Stimulated activated memory B cell treated with anti-CD40 and anti-IgM and Interleukin-4, amounts not matched to agents 10 μg/mL and 1 μg/mL and 100 μg/mL, for 72 hours (primary cell): ENCODE measurements at regions not wholly inside any gene's neighbourhood (a gene's known extent, or its start where the extent isn't known, plus 50 kb on each side); places are given as distances from the start of the nearest gene placed in this dataset.

Experiments
- ATAC-seq: fragments of 150-1000 bp; cut with Tn5 transposase; 2 replicates; pipeline ENCODE4 v1.10.0; 2021
- H3K27ac Mint-ChIP-seq: one replicate; pipeline ENCODE4 v1.8.0; 2022; ENCODE audit warnings: mild to moderate bottlenecking, mixed read lengths
- H3K27me3 Mint-ChIP-seq: one replicate; pipeline ENCODE4 v1.8.0; 2022; ENCODE audit warnings: mixed read lengths
- H3K36me3 Mint-ChIP-seq: one replicate; pipeline ENCODE4 v1.8.0; 2022; ENCODE audit warnings: mixed read lengths
- H3K4me1 Mint-ChIP-seq: one replicate; pipeline ENCODE4 v1.8.0; 2022; ENCODE audit warnings: mixed read lengths
- H3K4me3 Mint-ChIP-seq: one replicate; pipeline ENCODE4 v1.8.0; 2022; ENCODE audit warnings: mild to moderate bottlenecking, moderate library complexity, mixed read lengths
- H3K9me3 Mint-ChIP-seq: one replicate; pipeline ENCODE4 v1.8.0; 2022; ENCODE audit warnings: mixed read lengths

DNA sequence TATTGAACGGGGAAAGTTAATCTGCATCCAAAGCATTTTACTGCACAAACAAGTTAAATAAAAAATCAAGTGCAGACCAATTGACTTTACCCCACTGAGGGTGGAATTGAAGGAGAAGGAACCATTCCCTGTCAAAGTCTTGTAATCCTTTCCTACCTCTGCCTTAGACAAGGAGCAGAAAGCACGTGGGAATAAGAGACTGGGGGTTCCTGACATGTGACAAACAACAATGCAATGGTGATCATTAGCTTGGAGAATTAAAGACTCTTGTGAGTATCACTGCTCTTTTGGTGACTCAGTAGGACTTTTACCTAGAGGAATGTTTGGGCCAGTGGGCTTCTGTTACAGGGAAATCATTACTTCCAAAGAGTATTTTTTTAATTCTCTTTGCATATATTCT lies 779.5 kb downstream of the TLR4 start:
- no peak for ATAC-seq
- H3K27ac Mint-ChIP-seq, result no peak overlapping the region
- no peaks in the 10 kb centered on the region for H3K9me3 Mint-ChIP-seq
- peaks cover 8% of the 10 kb centered on the region for H3K27me3 Mint-ChIP-seq
- H3K4me1 Mint-ChIP-seq, result no peaks in the 10 kb centered on the region
- no peaks in the 10 kb centered on the region for H3K36me3 Mint-ChIP-seq
- H3K4me3 Mint-ChIP-seq, result no peak overlapping the region

DNA sequence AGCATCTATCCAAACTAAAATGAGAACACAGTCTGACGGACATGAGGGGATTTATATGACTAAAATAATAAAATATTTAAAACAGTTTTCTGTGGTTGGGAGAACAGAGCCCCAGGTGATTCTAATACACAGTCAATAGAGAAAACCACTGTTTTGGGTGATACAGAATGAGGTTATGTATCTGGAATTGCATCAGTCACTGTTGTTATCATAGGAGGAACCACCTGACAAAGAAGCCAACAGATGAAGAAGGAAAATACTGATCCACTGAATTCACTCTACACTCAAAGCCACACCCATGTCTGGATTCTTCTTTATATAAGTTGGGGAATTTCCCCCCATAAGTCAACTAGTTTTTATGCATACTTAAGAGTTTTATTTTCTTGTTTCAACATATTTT lies 799.0 kb downstream of the TLR4 start:
- Mint-ChIP-seq H3K4me3 (no peak overlapping the region), H3K27ac (no peak overlapping the region), H3K4me1 (no peaks in the 10 kb centered on the region), H3K9me3 (peaks cover 2% of the 10 kb centered on the region), H3K36me3 (no peaks in the 10 kb centered on the region), H3K27me3 (no peaks in the 10 kb centered on the region)
- no peak for ATAC-seq

DNA sequence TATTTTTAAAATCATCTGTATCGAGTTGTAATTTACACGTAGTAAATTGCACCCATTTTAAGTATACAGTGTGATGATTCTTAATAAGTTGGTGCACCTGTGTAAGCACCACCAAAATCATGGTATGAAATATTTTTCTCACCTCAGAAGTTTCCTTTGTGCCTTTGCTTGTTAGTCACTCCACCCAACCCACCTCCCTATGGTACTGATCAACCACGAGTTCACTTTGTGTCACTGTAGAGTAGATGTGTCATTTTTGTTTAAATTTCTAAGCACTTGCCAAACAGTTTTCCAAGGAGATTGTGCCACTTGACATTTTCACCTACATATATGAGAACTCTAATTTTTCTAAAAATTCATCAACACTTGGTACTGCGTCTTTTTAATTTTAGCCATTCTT lies 806.5 kb downstream of the TLR4 start:
- Mint-ChIP-seq H3K27ac (no peak overlapping the region), H3K27me3 (no peaks in the 10 kb centered on the region), H3K4me3 (no peak overlapping the region), H3K36me3 (no peaks in the 10 kb centered on the region), H3K9me3 (peaks cover 5% of the 10 kb centered on the region), H3K4me1 (no peaks in the 10 kb centered on the region)
- no peak for ATAC-seq

DNA sequence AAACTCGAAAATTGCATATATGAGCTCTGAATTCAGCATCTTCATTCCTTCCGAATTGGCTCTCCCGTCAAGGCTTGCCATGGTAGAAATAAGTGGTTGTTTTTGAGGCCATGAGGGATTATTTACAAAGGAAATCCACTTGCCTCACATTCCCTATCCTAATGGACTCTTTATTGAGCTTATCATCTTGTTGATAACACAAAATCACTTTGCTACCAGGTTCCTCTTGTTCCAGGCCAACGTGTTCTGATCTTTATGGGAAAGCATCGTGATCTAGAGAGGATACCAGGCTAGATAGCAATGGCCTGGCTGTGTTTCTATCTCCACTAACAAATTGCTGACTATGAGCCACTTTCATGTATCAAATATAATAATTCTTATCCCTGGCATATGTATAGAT lies 811.7 kb downstream of the TLR4 start:
- H3K27ac Mint-ChIP-seq, result no peak overlapping the region
- H3K4me1 Mint-ChIP-seq, result no peaks in the 10 kb centered on the region
- H3K36me3 Mint-ChIP-seq, result no peaks in the 10 kb centered on the region
- H3K4me3 Mint-ChIP-seq, result no peak overlapping the region
- no peaks in the 10 kb centered on the region for H3K27me3 Mint-ChIP-seq
- no peaks in the 10 kb centered on the region for H3K9me3 Mint-ChIP-seq
- ATAC-seq, result no peak

DNA sequence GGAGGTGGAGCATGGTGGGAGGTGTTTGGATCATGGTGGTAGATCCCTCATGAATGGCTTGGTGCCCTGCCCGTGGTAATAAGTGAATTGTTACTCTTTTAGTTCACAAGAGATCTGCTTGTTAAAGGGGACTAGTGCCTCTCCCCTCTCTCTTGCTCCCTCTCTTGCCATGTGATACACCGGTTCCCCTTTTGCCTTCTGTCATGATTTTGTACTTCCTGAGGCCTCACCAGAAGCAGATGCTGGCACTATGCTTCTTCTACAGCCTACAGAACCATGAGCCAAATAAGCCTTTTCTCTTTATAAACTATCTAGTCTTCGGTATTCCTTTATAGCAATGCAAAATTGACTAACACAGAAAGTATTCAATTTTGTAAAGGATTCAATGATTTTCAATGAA lies 817.1 kb downstream of the TLR4 start:
- no peak overlapping the region for H3K27ac Mint-ChIP-seq
- ATAC-seq, result no peak
- no peaks in the 10 kb centered on the region for H3K36me3 Mint-ChIP-seq
- H3K9me3 Mint-ChIP-seq, result no peaks in the 10 kb centered on the region
- H3K4me1 Mint-ChIP-seq, result no peaks in the 10 kb centered on the region
- no peak overlapping the region for H3K4me3 Mint-ChIP-seq
- no peaks in the 10 kb centered on the region for H3K27me3 Mint-ChIP-seq

DNA sequence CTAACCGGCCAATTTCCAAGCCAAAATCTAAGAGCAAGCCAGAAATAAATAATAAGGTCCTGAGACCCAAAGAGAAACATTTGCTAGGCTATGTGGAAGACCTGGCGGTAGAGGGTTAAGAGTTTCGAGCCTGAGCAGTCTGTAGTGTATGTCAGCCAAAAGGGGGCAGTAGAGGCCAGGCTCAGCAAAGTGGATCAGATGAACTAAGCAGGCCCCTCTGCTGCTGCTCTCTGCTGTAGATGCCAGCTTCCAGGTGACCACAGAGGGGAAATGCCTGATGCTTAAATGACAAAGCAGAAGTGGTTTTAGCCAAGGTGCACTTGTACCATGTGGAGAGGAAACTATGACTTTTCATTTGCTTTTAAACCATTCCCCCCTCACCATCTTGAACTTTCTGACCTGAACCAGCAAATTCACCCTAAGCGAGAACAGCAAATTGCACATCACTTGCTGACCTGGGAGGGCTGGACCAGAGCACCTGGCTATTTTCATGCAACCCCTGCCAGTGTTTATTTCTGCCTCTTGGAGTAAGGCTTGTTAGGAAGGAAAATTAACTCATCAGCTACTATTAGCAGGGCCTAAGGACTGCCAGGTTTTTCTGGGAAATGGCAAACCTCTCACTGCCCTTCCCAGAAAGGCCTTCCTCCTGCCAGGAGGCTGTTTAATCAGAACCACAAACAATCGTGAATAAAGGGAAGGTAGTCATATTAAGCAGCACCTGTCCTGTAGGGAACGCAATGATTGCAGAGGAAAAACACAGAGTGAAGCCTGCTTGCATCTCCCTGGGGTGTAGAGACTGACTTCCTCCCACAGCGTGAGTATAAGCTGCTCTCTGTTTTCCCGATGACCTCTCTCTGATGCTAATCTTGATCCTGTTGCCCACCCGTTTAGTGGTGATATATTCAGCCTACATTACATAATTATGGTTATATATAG lies 818.2 kb downstream of the TLR4 start:
- no peak overlapping the region for H3K4me3 Mint-ChIP-seq
- no peaks in the 10 kb centered on the region for H3K4me1 Mint-ChIP-seq
- ATAC-seq, result peak; percentile 64
- no peak overlapping the region for H3K27ac Mint-ChIP-seq
- no peaks in the 10 kb centered on the region for H3K36me3 Mint-ChIP-seq
- no peaks in the 10 kb centered on the region for H3K9me3 Mint-ChIP-seq
- H3K27me3 Mint-ChIP-seq, result no peaks in the 10 kb centered on the region

DNA sequence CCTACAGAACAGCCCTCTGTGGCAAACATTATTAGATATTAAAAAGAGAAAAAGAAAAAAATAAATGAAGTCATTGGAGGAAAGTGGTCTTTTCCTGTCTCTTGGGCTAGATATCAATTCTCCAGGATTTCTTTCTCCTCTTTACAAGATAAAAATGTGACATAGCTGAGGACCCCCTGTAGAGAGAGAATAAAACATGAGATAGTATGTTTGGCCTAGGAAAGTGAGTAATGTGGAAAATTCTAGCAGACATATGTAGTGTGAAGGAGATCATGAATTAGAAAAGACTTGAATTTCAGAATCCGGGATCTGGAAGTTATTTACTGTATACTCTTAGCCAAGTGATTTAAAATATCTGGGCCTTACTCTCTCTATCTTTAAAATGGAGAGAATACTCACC lies 823.1 kb downstream of the TLR4 start:
- Mint-ChIP-seq H3K27ac (no peak overlapping the region), H3K27me3 (no peaks in the 10 kb centered on the region), H3K36me3 (no peaks in the 10 kb centered on the region), H3K4me1 (peaks cover 6% of the 10 kb centered on the region), H3K4me3 (no peak overlapping the region), H3K9me3 (no peaks in the 10 kb centered on the region)
- no peak for ATAC-seq

DNA sequence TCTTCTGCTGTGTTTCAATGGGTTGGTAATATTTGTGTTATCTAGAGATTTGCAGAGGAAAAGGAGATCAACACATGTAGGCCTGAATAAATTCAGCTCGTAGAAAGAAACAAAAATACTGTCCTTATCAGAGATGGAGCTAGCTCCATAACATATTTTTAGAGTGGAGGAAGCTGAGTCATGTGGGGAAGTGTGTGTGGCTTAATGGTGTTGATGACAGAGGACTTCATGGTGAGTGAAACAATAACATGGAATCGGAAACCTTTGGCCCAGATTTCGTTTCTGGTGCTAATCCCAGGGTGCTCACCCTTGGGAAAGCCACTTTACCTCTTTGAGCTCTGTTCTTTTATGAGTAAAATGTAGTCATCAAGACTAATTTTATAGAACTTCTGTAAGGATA lies 825.0 kb downstream of the TLR4 start:
- Mint-ChIP-seq H3K4me1 (peaks cover 6% of the 10 kb centered on the region), H3K27me3 (no peaks in the 10 kb centered on the region), H3K4me3 (no peak overlapping the region), H3K27ac (no peak overlapping the region), H3K36me3 (no peaks in the 10 kb centered on the region), H3K9me3 (no peaks in the 10 kb centered on the region)
- ATAC-seq, result no peak

DNA sequence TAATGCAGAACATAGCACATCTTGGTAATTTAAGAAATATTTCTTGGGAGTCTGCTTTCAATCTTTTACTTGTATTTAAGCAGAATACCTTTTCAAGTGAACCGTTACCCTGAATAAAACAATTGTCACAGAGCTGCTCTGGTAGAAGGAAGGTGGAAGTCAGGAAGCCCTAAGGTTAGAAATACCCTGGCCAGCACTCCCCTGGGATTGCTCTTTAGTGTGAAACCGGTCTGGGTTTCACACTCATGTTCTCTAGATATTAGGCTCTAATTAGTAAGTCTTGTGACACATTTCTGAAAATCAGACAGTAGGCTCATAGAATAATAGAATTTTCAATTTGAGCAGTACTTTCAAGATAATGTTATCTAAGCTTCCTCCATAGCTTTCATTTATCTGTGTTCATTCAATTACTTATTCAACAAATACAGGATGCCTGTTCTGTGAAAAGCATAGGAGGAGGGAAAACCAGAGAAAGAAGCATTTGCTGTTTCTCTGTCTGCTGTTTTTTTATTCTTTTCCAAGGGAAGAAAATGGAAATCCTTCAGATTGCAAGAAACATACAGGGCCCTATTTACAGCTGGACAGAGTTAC lies 825.5 kb downstream of the TLR4 start:
- Mint-ChIP-seq H3K4me3 (no peak overlapping the region), H3K27ac (no peak overlapping the region), H3K36me3 (no peaks in the 10 kb centered on the region), H3K27me3 (no peaks in the 10 kb centered on the region), H3K4me1 (peaks cover 6% of the 10 kb centered on the region), H3K9me3 (no peaks in the 10 kb centered on the region)
- ATAC-seq, result peak; percentile 44

DNA sequence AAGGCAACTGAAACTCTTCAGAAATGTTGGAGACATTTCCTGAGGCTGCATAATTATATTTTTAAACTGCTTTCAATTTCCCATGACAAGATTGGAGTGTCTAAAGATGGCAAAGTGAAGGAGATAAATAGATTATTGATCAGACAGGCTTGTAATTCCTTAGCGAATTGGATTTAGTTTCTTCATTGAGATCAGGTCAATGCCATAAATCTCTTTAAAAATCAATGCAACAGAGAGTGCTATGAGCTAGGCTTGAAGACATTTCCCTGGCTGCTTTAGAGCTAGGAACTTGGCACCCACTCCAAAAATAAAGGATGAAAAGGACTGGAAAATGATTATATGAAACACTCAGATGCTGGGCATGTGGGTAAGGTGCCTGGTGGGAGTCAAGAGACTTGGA lies 828.4 kb downstream of the TLR4 start:
- H3K4me1 Mint-ChIP-seq, result peaks cover 6% of the 10 kb centered on the region
- no peaks in the 10 kb centered on the region for H3K9me3 Mint-ChIP-seq
- H3K36me3 Mint-ChIP-seq, result no peaks in the 10 kb centered on the region
- no peak for ATAC-seq
- H3K27ac Mint-ChIP-seq, result no peak overlapping the region
- H3K4me3 Mint-ChIP-seq, result no peak overlapping the region
- H3K27me3 Mint-ChIP-seq, result no peaks in the 10 kb centered on the region

DNA sequence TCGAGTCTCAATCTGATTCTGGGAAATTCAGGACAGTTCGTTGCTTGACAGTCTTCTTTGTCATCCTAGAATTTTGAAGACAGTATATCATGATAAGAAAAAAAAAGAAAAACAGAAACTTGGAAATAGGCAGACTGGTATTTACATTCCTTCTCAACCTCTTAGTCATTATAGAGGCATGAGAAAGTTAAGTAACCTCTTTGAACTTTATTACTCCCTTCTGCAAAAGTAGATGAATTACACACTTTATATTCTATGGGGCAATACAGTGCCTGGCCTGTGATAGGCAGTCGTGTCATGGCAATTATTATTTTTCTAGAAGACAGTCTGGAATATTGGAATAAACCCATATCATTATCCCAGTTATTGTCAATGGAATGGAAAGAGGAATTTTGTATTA lies 828.9 kb downstream of the TLR4 start:
- Mint-ChIP-seq H3K9me3 (no peaks in the 10 kb centered on the region), H3K27ac (no peak overlapping the region), H3K36me3 (no peaks in the 10 kb centered on the region), H3K4me3 (no peak overlapping the region), H3K27me3 (no peaks in the 10 kb centered on the region), H3K4me1 (peaks cover 6% of the 10 kb centered on the region)
- ATAC-seq, result no peak

DNA sequence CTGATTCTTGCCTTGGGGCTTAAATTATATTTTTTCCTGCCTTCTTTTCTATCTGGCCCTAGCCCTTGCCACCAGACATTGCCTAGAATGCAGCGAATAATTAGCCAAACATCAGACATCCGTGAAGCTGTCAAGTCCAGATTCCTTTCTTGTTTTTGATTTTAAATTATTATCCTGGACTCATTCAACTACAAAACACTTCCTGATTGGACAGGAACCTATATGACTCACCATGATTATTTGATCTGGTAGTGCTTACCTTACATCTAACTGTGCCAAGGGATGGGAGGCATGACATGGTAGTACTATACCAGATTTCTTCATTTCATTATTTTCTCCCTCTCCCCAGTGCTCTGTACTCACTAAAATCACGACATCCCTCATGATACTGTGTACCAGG lies 829.6 kb downstream of the TLR4 start:
- Mint-ChIP-seq H3K9me3 (no peaks in the 10 kb centered on the region), H3K4me1 (peaks cover 6% of the 10 kb centered on the region), H3K27ac (no peak overlapping the region), H3K27me3 (no peaks in the 10 kb centered on the region), H3K4me3 (no peak overlapping the region), H3K36me3 (no peaks in the 10 kb centered on the region)
- ATAC-seq, result no peak

DNA sequence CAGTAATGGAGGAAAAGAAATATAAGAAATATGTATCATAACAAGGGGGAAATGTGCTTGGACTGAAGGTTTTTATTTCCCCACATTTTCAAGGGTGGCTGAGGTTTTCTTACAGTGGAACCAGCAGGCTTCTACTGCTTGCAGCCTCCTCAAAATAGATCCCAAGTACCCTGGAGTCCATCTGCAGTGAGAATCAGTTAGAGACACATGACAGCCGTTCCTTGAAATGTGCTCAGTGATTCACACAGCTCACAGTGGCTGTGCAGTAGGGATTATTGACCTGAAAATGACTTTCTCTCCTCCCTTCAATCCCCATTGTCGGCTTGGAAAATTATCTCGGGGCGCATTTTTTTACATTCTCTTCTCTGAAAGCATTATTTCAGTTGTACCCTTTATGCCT lies 832.0 kb downstream of the TLR4 start:
- Mint-ChIP-seq H3K27me3 (no peaks in the 10 kb centered on the region), H3K4me3 (no peak overlapping the region), H3K36me3 (no peaks in the 10 kb centered on the region), H3K9me3 (no peaks in the 10 kb centered on the region), H3K4me1 (no peaks in the 10 kb centered on the region), H3K27ac (no peak overlapping the region)
- ATAC-seq, result no peak

DNA sequence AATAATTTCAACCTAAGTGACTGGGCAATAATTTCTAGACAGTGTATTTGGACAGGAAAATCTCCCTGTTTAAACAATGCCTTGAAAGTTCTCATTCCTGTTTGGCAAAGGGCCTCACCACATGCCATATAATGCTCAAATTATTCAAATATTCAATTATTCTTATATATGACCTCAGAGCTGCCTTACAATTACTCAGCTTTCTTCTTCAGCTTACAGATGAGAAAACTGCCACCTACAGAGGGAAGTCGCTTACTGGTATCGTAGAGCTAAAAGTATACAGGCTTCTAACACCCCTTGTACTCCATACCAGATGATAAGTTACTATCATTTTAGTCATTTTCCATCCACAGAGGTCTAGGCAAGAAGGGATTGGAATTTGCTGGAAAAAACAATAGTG lies 830.3 kb downstream of the BRINP1 start:
- H3K27ac Mint-ChIP-seq, result no peak overlapping the region
- no peak overlapping the region for H3K4me3 Mint-ChIP-seq
- no peaks in the 10 kb centered on the region for H3K4me1 Mint-ChIP-seq
- no peak for ATAC-seq
- no peaks in the 10 kb centered on the region for H3K9me3 Mint-ChIP-seq
- H3K36me3 Mint-ChIP-seq, result no peaks in the 10 kb centered on the region
- no peaks in the 10 kb centered on the region for H3K27me3 Mint-ChIP-seq

DNA sequence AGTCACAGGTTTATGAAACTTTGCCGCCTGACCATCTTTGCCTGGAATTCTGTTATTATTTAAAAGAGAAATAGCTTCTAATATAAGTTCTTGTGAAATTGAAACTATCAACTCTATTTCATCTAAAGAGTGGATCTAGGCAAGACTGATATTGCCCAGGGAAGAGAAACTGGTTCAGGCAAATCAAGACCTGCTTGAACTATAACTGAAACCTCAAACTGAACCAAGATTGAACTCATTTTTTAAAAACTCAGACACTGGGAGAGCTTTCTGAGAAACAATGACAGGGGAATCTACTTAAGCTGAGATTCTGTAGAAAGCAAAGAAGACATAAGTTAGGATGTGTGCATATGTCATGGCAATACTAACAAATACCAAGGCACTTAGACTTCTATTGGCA lies 815.8 kb downstream of the BRINP1 start:
- no peak for ATAC-seq
- Mint-ChIP-seq H3K4me3 (no peak overlapping the region), H3K36me3 (no peaks in the 10 kb centered on the region), H3K27me3 (no peaks in the 10 kb centered on the region), H3K9me3 (peaks cover 7% of the 10 kb centered on the region), H3K4me1 (no peaks in the 10 kb centered on the region), H3K27ac (no peak overlapping the region)

DNA sequence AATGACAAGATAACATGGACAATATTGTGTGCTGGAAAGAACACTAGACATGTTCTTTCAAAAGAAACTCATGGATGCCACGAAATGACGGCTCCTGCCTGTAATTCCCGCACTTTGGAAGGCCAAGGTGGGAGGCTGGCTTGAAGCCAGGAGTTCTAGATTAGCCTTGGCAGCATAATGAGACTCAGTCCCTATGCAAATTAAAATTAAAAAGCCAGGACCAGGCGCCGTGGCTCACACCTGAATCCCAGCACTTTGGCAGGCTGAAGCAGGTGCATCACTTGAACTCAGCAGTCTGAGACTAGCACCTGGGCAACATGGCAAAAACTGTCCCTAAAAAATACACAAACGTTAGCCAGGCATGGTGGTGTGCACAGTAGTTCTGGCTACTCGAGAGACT lies 814.2 kb downstream of the BRINP1 start:
- Mint-ChIP-seq H3K4me3 (no peak overlapping the region), H3K27ac (no peak overlapping the region), H3K36me3 (no peaks in the 10 kb centered on the region), H3K4me1 (no peaks in the 10 kb centered on the region), H3K9me3 (peaks cover 7% of the 10 kb centered on the region), H3K27me3 (no peaks in the 10 kb centered on the region)
- no peak for ATAC-seq
